SK-N-SH (cell line): ENCODE measurements at regions not wholly inside any gene's neighbourhood (a gene's known extent, or its start where the extent isn't known, plus 50 kb on each side); places are given as distances from the start of the nearest gene placed in this dataset.

Source experiments
- CTCF ChIA-PET: fragments of 300-600, 350-600 bp; formaldehyde crosslinking; extraction: SDS; loops from one replicate; lab custom pipeline; 2021; lab: Yijun Ruan, JAX
- POLR2A ChIA-PET: fragments of 350-600 bp; sonication (Branson Sonifier 250); formaldehyde crosslinking; extraction: SDS; loops from one replicate; lab custom pipeline; 2020; ENCODE audit warnings: antibody characterized with exemption, inconsistent platforms; lab: Yijun Ruan, JAX
- DNase-seq: peaks from one replicate; pipeline ENCODE4 v3.0.0; 2012
- H2AFZ ChIP-seq: fragments of 200-600 bp; sonication (generic); 2 replicates; pipeline ENCODE4 v1.8.1; 2016; ENCODE audit warnings: antibody characterized with exemption, mild to moderate bottlenecking, low read depth
- H3F3A ChIP-seq: fragments of 200-600 bp; sonication (generic); replicated peaks from 2 replicates; pipeline ENCODE3; 2016; ENCODE audit warnings: antibody characterized with exemption, mild to moderate bottlenecking; ENCODE audit not compliant: insufficient read depth
- H3K27ac ChIP-seq, 2 experiments: fragments of 200-500 bp in 1 of 2; fragments of 200-600 bp in 1 of 2; sonication (Bioruptor generic) in 1 of 2; sonication (generic), shearing (Covaris generic) in 1 of 2; 2 replicates each; pipeline versions ENCODE4 v1.5.1 to v1.6.1; 2014 to 2016; ENCODE audit warnings: low read depth in 2 of 2, inconsistent platforms in 1 of 2, low read length in 1 of 2, mild to moderate bottlenecking in 1 of 2, mixed read lengths in 1 of 2
- H3K27me3 ChIP-seq: fragments of 200-600 bp; sonication (generic), shearing (Covaris generic); 2 replicates; pipeline ENCODE4 v1.6.1; 2016; ENCODE audit warnings: mixed run types; ENCODE audit not compliant: insufficient read depth
- H3K36me3 ChIP-seq, 2 experiments: fragments of 200-500 bp in 1 of 2; fragments of 200-600 bp in 1 of 2; sonication (Bioruptor generic) in 1 of 2; sonication (generic) in 1 of 2; replicated peaks in 1 of 2; 2 replicates each; pipeline versions ENCODE3 to v1.5.1; 2014 to 2016; ENCODE audit warnings: low read length in 1 of 2, mild to moderate bottlenecking in 1 of 2; ENCODE audit not compliant: insufficient read depth in 2 of 2, control insufficient read depth in 1 of 2
- H3K4me1 ChIP-seq, 2 experiments: fragments of 200-500 bp in 1 of 2; fragments of 200-600 bp in 1 of 2; sonication (Bioruptor generic) in 1 of 2; sonication (generic), shearing (Covaris generic) in 1 of 2; 2 replicates each; pipeline versions ENCODE4 v1.5.1 to v1.6.1; 2014 to 2016; ENCODE audit warnings: low read depth in 1 of 2, low read length in 1 of 2, mixed run types in 1 of 2; ENCODE audit not compliant: insufficient read depth in 2 of 2, control insufficient read depth in 1 of 2
- H3K4me2 ChIP-seq: fragments of 200-600 bp; sonication (generic), shearing (Covaris generic); 2 replicates; pipeline ENCODE4 v1.6.1; 2017; ENCODE audit warnings: mixed run types
- H3K4me3 ChIP-seq, 2 experiments: fragments of 200-500 bp in 1 of 2; fragments of 200-600 bp in 1 of 2; sonication (Bioruptor generic) in 1 of 2; sonication (generic), shearing (Covaris generic) in 1 of 2; 2 replicates each; pipeline versions ENCODE4 v1.5.1 to v1.8.1; 2014 to 2016; ENCODE audit warnings: low read depth in 2 of 2, inconsistent platforms in 1 of 2, low read length in 1 of 2, mild to moderate bottlenecking in 1 of 2, mixed read lengths in 1 of 2, moderate library complexity in 1 of 2
- H3K79me2 ChIP-seq: fragments of 200-600 bp; sonication (generic); 2 replicates; pipeline ENCODE4 v1.8.1; 2017; ENCODE audit warnings: mild to moderate bottlenecking; ENCODE audit not compliant: insufficient read depth
- H3K9ac ChIP-seq: fragments of 200-600 bp; sonication (generic); 2 replicates; pipeline ENCODE4 v1.6.1; 2017; ENCODE audit warnings: mixed run types
- H3K9me2 ChIP-seq: fragments of 200-600 bp; sonication (generic); 2 replicates; pipeline ENCODE4 v1.6.1; 2017; ENCODE audit warnings: mixed run types
- H3K9me3 ChIP-seq: fragments of 200-600 bp; sonication (generic); 2 replicates; pipeline ENCODE4 v1.6.1; 2017; ENCODE audit warnings: mixed run types, mild to moderate bottlenecking, moderate library complexity
- H4K20me1 ChIP-seq: fragments of 200-600 bp; sonication (generic); 2 replicates; pipeline ENCODE4 v1.6.1; 2017; ENCODE audit warnings: mild to moderate bottlenecking, mixed run types; ENCODE audit not compliant: insufficient read depth
- CHD2 ChIP-seq: fragments of 150-350 bp; IDR thresholded peaks from 2 replicates; pipeline ENCODE4 v1.6.1; 2018; ENCODE audit warnings: low read length; ENCODE audit not compliant: partially characterized antibody
- CTCF ChIP-seq: fragments of 200-600 bp; sonication (generic); IDR thresholded peaks from 2 replicates; pipeline ENCODE4 v1.6.1; 2017; ENCODE audit warnings: antibody characterized with exemption, mild to moderate bottlenecking, moderate library complexity
- EZH2phosphoT487 ChIP-seq: fragments of 200-600 bp; sonication (generic); IDR thresholded peaks from 2 replicates; pipeline ENCODE4 v1.6.1; 2017; ENCODE audit warnings: low read depth, mixed run types, mild to moderate bottlenecking, antibody characterized with exemption, moderate library complexity, borderline replicate concordance
- GATA2 ChIP-seq: sonication (generic); formaldehyde crosslinking; IDR thresholded peaks from 2 replicates; pipeline ENCODE4 v1.5.0; 2020; ENCODE audit warnings: mild to moderate bottlenecking, missing genetic modification reagents
- IRF3 ChIP-seq: fragments of 150-350 bp; IDR thresholded peaks from 2 replicates; pipeline ENCODE4 v1.6.1; 2016; ENCODE audit warnings: mild to moderate bottlenecking, low read depth, low read length
- MAX ChIP-seq: IDR thresholded peaks from 2 replicates; pipeline ENCODE4 v1.4.0; 2012; ENCODE audit warnings: low read depth
- MXI1 ChIP-seq: IDR thresholded peaks from 2 replicates; pipeline ENCODE4 v1.6.1; 2012; ENCODE audit warnings: mild to moderate bottlenecking, low read depth, low read length, improper control_type of control experiment
- NRF1 ChIP-seq: IDR thresholded peaks from 2 replicates; pipeline ENCODE4 v1.6.1; 2012; ENCODE audit warnings: low read depth, mild to moderate bottlenecking, low read length
- PBX3 ChIP-seq: IDR thresholded peaks from 2 replicates; pipeline ENCODE4; 2012
- RAD21 ChIP-seq: IDR thresholded peaks from 2 replicates; pipeline ENCODE4 v1.6.1; 2012; ENCODE audit warnings: mild to moderate bottlenecking, low read length
- SIN3A ChIP-seq: IDR thresholded peaks from 2 replicates; pipeline ENCODE4 v1.6.1; 2012; ENCODE audit warnings: low read depth, mild to moderate bottlenecking, low read length, moderate library complexity, borderline replicate concordance
- SMC3 ChIP-seq: IDR thresholded peaks from 2 replicates; pipeline ENCODE4 v1.6.1; 2012; ENCODE audit warnings: low read depth, low read length, improper control_type of control experiment
- TAF1 ChIP-seq: IDR thresholded peaks from 2 replicates; pipeline ENCODE4 v1.6.1; 2012; ENCODE audit warnings: low read depth, mild to moderate bottlenecking, low read length, moderate library complexity, borderline replicate concordance
- TEAD4 ChIP-seq: IDR thresholded peaks from 2 replicates; pipeline ENCODE4 v1.4.0; 2012; ENCODE audit warnings: mild to moderate bottlenecking, borderline replicate concordance; ENCODE audit not compliant: insufficient read depth
- USF1 ChIP-seq: IDR thresholded peaks from 2 replicates; pipeline ENCODE4 v1.4.0; 2012; ENCODE audit warnings: low read depth, borderline replicate concordance
- ZBTB33 ChIP-seq: IDR thresholded peaks from 2 replicates; pipeline ENCODE4 v1.4.0; 2012; ENCODE audit warnings: low read depth, borderline replicate concordance
- WGBS: methylation state at CpG from one replicate; pipeline ENCODE4 v1.1.6; 2017; ENCODE audit warnings: low lambda C conversion rate; 5-methylcytosine and 5-hydroxymethylcytosine counted together

GRCh38 chr21:16195538-16195910, 465.7 kb downstream of the USP25 start:
- no peaks in the 10 kb centered on the region for H3K79me2 ChIP-seq
- DNase-seq = no peak
- no peak for TF ChIP-seq USF1
- no peak for TF ChIP-seq GATA2 (CRISPR knock-in tag)
- no peak for TF ChIP-seq CHD2
- no peak for TF ChIP-seq RAD21
- no peak for TF ChIP-seq TEAD4
- no peak for TF ChIP-seq MAX
- TF ChIP-seq SMC3 = no peak
- TF ChIP-seq EZH2phosphoT487 = no peak
- TF ChIP-seq CTCF = no peak
- no peak for TF ChIP-seq MXI1
- no peak for TF ChIP-seq IRF3
- no peak for TF ChIP-seq SIN3A
- no peak for TF ChIP-seq NRF1
- TF ChIP-seq ZBTB33 = no peak
- TF ChIP-seq PBX3 = no peak
- no peak for TF ChIP-seq TAF1
- no peaks in the 10 kb centered on the region for H3F3A ChIP-seq
- no peaks in the 10 kb centered on the region; a peak in 1 of 4 replicates for H3K4me1 ChIP-seq
- no peak overlapping the region for H2AFZ ChIP-seq
- H3K36me3 ChIP-seq = no peaks in the 10 kb centered on the region
- H3K9me3 ChIP-seq = no peaks in the 10 kb centered on the region
- no peaks in the 10 kb centered on the region for H3K27me3 ChIP-seq
- H3K4me3 ChIP-seq = no peak overlapping the region
- ChIA-PET CTCF (interaction anchor here (1.1 to 1.3 kb wide), 2 partner anchors 21 to 27 kb away, joined by 4 to 5 read pairs; no protein-coding TSS in a partner anchor), POLR2A (no interaction called here)
- no peak overlapping the region for H3K4me2 ChIP-seq
- H3K9me2 ChIP-seq = no peaks in the 10 kb centered on the region
- WGBS = 49% methylated on average over 4 of the region's 4 CpGs
- no peak overlapping the region for H3K27ac ChIP-seq
- H4K20me1 ChIP-seq = no peaks in the 10 kb centered on the region
- H3K9ac ChIP-seq = no peak overlapping the region
